ENCODE measurements at regions not wholly inside any gene's neighbourhood (a gene's known extent, or its start where the extent isn't known, plus 50 kb on each side); places are given as distances from the start of the nearest gene placed in this dataset.

- DNase-seq, result no peak
These were observed 52.8 kb upstream of the MEIS1 start for GRCh38 chr2:66382091-66382490.

- no peak for DNase-seq
These were observed 55.5 kb upstream of the MEIS1 start for GRCh38 chr2:66379473-66379872.

- no peak for DNase-seq
These were observed 57.1 kb upstream of the MEIS1 start for GRCh38 chr2:66377832-66378231.

GRCh38 chr2:66370824-66371223 is 64.1 kb upstream of the MEIS1 start:
- peak; percentile 2 for DNase-seq

GRCh38 chr2:66366619-66367018 is 68.3 kb upstream of the MEIS1 start:
- no peak for DNase-seq

GRCh38 chr2:66364495-66365333 is 70.2 kb upstream of the MEIS1 start:
- DNase-seq, result peak; percentile 88

- no peak for DNase-seq
These were observed 72.2 kb upstream of the MEIS1 start for GRCh38 chr2:66362701-66363100.

- DNase-seq, result no peak
These were observed 88.7 kb upstream of the MEIS1 start for GRCh38 chr2:66346231-66346664.

GRCh38 chr2:66344087-66344663 is 90.8 kb upstream of the MEIS1 start:
- DNase-seq, result no peak

GRCh38 chr2:66343259-66343658 is 91.7 kb upstream of the MEIS1 start:
- DNase-seq, result no peak

- DNase-seq, result no peak
These were observed 94.4 kb upstream of the MEIS1 start for GRCh38 chr2:66340521-66340920.

GRCh38 chr2:66334237-66335029 is 100.5 kb upstream of the MEIS1 start:
- peak; percentile 1 for DNase-seq

- DNase-seq, result no peak
These were observed 103.7 kb upstream of the MEIS1 start for GRCh38 chr2:66331176-66331575.

GRCh38 chr2:66329081-66329605 is 105.8 kb upstream of the MEIS1 start:
- no peak for DNase-seq

GRCh38 chr2:66327066-66327740 is 107.7 kb upstream of the MEIS1 start:
- no peak for DNase-seq

- DNase-seq, result no peak
These were observed 109.9 kb upstream of the MEIS1 start for GRCh38 chr2:66324909-66325528.

- DNase-seq, result no peak
These were observed 110.6 kb upstream of the MEIS1 start for GRCh38 chr2:66324356-66324755.

- DNase-seq, result no peak
These were observed 111.5 kb upstream of the MEIS1 start for GRCh38 chr2:66323406-66323805.

- DNase-seq, result no peak
These were observed 112.2 kb upstream of the MEIS1 start for GRCh38 chr2:66322506-66323260.

GRCh38 chr2:66318009-66318561 is 116.8 kb upstream of the MEIS1 start:
- no peak for DNase-seq
